ENCODE measurements at regions not wholly inside any gene's neighbourhood (a gene's known extent, or its start where the extent isn't known, plus 50 kb on each side); places are given as distances from the start of the nearest gene placed in this dataset.

DNA sequence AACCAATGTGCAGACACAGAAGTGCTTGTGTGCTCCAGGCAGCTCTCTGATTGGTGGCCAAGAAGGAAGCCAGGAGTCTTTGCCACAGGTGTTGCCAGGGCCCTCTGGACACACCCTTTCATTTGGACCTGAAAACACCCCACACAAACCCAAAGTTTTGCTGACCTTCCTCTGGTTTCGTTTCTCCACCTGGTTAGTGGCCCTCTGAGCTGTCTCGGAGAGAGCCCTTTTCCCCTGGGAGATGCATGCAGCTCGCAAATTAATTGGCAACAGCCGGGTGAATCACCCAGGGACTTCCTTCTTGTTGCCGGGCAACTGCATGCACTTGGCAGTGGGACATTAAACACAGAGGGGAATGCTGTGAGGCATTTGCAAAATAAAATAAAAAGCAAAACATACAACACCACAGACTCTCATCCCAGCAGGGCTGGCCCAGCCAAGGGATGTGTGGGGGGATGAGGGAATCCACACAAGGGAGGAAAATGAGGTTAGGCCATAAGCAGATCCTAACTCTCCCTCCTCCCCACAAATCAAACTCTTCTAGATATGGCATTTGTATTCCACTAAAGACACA lies 286.6 kb downstream of the SOX9 start:
- peaks cover 6% of the 10 kb centered on the region for H3K4me1 ChIP-seq
- H3K27me3 ChIP-seq (ENCODE audit: low read depth): no peaks in the 10 kb centered on the region
- H3K36me3 ChIP-seq: no peaks in the 10 kb centered on the region
- H3K4me3 ChIP-seq: no peak overlapping the region
- no peak overlapping the region for H3K27ac ChIP-seq
- DNase-seq (no peak), ATAC-seq (peak; percentile 67 to 69)
- H3K9me3 ChIP-seq: no peaks in the 10 kb centered on the region
- TF ChIP-seq, protein P1, sequence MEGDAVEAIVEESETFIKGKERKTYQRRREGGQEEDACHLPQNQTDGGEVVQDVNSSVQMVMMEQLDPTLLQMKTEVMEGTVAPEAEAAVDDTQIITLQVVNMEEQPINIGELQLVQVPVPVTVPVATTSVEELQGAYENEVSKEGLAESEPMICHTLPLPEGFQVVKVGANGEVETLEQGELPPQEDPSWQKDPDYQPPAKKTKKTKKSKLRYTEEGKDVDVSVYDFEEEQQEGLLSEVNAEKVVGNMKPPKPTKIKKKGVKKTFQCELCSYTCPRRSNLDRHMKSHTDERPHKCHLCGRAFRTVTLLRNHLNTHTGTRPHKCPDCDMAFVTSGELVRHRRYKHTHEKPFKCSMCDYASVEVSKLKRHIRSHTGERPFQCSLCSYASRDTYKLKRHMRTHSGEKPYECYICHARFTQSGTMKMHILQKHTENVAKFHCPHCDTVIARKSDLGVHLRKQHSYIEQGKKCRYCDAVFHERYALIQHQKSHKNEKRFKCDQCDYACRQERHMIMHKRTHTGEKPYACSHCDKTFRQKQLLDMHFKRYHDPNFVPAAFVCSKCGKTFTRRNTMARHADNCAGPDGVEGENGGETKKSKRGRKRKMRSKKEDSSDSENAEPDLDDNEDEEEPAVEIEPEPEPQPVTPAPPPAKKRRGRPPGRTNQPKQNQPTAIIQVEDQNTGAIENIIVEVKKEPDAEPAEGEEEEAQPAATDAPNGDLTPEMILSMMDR (IDR thresholded peaks at IDR 0.05): no peak
- intact Hi-C loops (cut with DNase I): no loop called here

DNA sequence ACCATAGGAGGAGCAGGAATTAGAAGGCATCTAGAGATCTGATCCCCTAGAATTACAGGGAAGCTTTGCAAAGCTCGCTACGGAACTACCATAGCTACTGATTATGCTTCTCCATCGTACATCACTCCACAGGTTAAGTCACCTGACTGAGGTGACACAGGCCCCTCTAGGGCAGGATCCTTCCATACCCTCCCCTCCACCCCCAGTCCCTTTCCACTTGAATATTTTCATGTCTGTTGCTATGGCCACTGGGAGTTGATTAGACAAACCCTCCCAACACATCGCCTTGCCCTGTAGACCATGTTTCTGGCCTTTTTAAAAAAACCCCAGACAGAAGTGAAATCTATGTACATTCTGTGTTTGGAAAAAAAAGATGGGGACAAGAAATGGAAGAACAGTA lies 287.1 kb downstream of the SOX9 start:
- DNase-seq (no peak), ATAC-seq (no peak)
- TF ChIP-seq, protein P1 (IDR thresholded peaks at IDR 0.05): no peak
- H3K4me1 ChIP-seq: peaks cover 6% of the 10 kb centered on the region
- H3K9me3 ChIP-seq: no peaks in the 10 kb centered on the region
- no peak overlapping the region for H3K27ac ChIP-seq
- H3K4me3 ChIP-seq: no peak overlapping the region
- H3K27me3 ChIP-seq (ENCODE audit: low read depth): no peaks in the 10 kb centered on the region
- no peaks in the 10 kb centered on the region for H3K36me3 ChIP-seq
- intact Hi-C loops (cut with DNase I): no loop called here

DNA sequence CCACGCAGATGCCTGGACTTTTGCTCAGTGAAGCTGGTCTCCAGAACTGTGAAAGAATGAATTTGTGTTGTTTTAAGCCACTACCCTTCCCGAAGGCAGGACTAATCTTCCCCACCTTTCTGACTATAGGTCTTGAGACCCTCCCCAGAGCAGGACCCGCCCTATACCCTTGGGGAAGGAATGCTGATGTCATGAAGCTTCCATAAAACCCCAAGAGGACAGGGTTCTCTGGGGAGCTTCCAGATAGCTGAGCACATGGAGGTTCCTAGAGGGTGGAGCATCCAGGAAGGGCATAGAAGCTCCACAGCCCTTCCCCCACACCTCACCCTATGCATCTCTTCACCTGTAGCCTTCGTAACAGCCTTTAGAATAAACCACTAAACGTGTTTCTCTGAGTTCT lies 287.8 kb downstream of the SOX9 start:
- TF ChIP-seq, protein P1 (IDR thresholded peaks at IDR 0.05): no peak
- Histone ChIP-seq H3K4me3 (no peak overlapping the region), H3K27me3 (ENCODE audit: low read depth) (no peaks in the 10 kb centered on the region), H3K9me3 (no peaks in the 10 kb centered on the region), H3K27ac (no peak overlapping the region), H3K36me3 (no peaks in the 10 kb centered on the region), H3K4me1 (peaks cover 6% of the 10 kb centered on the region)
- intact Hi-C loops (cut with DNase I): no loop called here
- no peak for ATAC-seq
- no peak for DNase-seq

DNA sequence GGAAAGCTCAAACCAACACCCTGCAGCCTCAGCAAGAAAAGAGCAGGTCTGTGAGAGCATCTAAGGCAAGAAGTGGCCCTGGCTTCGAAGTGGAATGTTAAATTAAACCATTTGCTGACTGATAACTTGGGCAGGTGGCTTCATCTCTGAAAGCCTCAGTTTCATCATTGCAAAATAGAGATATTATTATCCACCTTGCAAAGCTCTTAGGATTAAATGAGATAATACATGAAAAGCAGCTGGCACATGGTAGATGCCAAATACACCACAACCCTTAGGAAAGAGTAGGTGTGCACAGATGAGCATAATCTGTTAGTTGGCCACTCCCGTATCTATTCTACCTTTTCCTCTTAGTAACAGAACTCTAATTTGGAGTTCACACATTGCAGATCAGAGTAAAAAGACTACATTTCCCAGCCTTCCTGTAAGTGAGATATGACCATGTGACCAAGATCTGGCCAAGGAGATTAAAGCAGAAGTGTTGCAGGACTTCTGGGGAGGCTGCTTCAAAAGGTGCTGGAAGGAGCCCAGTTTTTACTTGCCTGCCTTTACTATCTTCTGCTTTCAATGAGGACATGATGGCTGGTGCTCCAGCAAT lies 288.7 kb downstream of the SOX9 start:
- Histone ChIP-seq H3K27me3 (ENCODE audit: low read depth) (no peaks in the 10 kb centered on the region), H3K4me1 (peaks cover 6% of the 10 kb centered on the region), H3K9me3 (no peaks in the 10 kb centered on the region), H3K36me3 (no peaks in the 10 kb centered on the region), H3K4me3 (no peak overlapping the region), H3K27ac (no peak overlapping the region)
- no peak for ATAC-seq
- TF ChIP-seq, protein P1 (IDR thresholded peaks at IDR 0.05): no peak
- intact Hi-C loops (cut with DNase I): no loop called here
- no peak for DNase-seq

DNA sequence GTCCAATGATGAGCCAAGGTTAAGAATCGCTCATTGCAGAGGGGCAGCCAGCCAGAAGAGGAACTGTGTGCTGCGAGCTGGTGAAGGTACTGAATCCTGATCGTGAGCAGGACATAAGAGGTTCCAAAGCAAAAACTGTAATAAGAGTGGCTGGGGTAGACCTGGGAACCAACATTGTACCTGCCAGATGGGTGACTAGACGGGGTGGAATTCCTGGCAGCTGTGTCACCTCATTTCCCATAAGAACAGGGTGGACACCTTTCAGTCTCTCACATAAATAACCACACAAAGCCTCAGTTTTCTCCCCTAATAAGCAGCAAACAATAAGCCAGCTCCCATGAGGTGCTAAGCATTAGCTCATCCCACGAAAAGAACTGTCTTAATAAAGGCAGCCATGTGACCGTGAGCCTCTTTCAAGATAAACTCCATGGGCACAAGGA lies 290.3 kb downstream of the SOX9 start:
- ATAC-seq (no peak), DNase-seq (no peak)
- Histone ChIP-seq H3K36me3 (no peaks in the 10 kb centered on the region), H3K27ac (no peak overlapping the region), H3K9me3 (no peaks in the 10 kb centered on the region), H3K4me1 (peaks cover 6% of the 10 kb centered on the region), H3K27me3 (ENCODE audit: low read depth) (no peaks in the 10 kb centered on the region), H3K4me3 (no peak overlapping the region)
- intact Hi-C loops (cut with DNase I): no loop called here
- TF ChIP-seq, protein P1 (IDR thresholded peaks at IDR 0.05): no peak
